NCI-H82 (cell line): ENCODE measurements at regions not wholly inside any gene's neighbourhood (a gene's known extent, or its start where the extent isn't known, plus 50 kb on each side); places are given as distances from the start of the nearest gene placed in this dataset.

Experiments used
- DNase-seq: peaks from one replicate; lab custom pipeline; 2025; lab: John Stamatoyannopoulos, UW

- DNase-seq = no peak
These were observed 187.3 kb downstream of the C12orf50 start for GRCh38 chr12:87841935-87842334.

- peak; percentile 73 for DNase-seq
These were observed 193.0 kb downstream of the C12orf50 start for GRCh38 chr12:87836190-87836589.

- DNase-seq = no peak
These were observed 200.7 kb downstream of the C12orf50 start for GRCh38 chr12:87828382-87828973.

- no peak for DNase-seq
These were observed 201.4 kb downstream of the C12orf50 start for GRCh38 chr12:87827638-87828264.

DNA sequence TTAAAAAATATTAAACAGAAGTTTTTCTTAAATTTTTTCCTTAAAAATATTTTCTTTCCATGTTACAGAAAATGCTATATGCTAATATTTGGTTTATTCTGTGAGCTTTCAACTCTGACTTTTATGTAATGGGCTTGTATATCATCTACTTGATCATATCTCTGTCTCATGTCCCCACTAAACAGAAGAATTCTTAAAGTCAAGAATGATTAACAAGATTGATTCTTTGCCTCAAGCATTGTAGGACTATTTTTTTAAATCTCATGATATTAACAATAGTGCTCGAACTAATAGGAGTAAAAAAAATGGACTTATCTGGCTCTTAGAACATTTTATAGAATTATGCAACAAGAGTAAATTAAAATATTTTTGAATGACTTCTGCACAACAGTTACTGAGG is 206.3 kb downstream of the C12orf50 start:
- DNase-seq = no peak

DNA sequence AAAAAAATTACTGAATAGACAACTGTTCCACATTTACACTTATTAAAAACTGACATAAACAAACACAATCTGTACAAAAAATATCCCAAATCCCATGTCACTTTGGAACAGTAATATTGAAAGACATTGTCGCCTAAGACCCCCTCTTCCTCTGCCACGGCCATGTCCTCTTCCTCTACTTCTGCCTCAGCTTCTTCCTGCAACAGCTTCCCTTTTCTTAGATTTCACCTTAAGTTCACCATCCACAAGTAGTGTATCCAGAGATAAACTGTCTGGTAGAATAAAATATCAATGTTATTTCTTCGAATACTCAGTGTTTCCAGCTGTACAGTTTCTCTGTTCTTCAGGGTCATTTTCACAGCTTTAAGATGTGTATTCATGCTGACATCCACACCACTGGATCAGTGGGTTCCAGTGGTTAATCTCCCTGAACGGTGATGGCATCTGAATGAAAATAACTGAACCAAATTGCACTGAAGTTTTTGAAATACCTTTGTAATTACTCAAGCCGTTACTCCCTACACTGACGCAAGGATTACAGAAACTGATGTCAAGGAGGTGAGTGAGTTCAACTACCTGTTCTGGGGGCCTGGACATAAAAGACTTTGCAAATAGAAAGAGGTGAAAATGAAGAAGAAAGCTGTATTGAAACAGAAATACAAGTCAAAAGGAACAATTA is 208.5 kb downstream of the C12orf50 start:
- DNase-seq = no peak

DNA sequence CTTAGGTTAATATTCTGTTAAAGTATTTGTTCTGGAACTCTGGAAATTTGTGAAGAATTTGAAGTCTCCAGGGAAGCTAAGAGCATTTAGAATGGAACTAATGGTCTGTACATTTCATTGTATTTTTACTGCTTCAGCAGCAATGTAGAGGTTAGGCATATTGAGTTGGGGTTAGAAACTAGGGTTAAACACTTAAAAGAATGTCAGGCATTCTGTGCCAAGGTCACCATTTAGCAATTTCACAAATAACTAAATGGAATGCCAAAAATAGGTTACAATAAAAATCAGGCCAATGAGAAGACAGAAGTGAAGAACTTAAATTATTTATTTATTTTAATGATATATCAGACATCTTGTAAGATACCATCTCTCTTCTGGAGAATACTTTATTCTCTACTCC is 210.8 kb downstream of the C12orf50 start:
- no peak for DNase-seq

- DNase-seq = no peak
These were observed 213.2 kb downstream of the C12orf50 start for GRCh38 chr12:87815771-87816585.

- no peak for DNase-seq
These were observed 214.6 kb downstream of the C12orf50 start for GRCh38 chr12:87814625-87815024.

- no peak for DNase-seq
These were observed 215.5 kb downstream of the C12orf50 start for GRCh38 chr12:87813476-87814234.

DNA sequence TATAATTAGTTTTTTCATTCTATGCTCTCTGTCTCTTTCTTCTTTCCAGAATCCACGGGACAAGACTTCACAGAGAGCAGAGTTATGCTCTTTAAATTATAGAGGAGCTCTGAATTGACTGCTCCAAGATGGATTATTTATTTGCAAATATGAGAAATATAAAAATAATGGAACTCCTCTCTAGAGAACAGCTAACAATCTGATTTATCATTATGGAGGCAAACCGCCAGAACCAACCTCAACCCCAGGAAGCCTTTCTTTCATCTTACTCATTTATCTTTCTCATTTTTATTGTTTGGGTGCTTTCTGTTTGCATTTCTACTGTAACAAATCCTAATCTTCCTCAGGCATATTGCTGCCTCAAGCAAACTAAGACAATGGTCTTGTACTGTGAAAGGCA is 216.5 kb downstream of the C12orf50 start:
- DNase-seq = no peak

DNA sequence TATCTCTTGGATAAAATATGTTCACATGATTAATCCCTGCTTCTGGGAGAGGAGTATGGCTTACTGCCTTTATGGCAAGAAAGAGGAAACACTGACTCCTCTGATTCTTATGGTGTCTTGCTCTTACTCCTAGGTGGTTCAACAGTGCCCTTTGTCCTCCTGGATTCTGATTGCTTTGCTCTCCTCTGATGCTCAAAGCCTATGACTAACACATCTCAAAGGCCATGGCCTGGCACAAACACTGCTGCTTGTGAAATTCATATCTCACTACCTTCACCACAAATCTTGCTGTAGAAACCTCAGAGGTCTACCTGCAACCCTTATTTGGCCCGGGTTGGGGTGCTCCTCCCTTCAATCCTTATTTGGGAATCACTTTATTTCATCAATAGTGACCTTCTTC is 217.2 kb downstream of the C12orf50 start:
- no peak for DNase-seq

DNA sequence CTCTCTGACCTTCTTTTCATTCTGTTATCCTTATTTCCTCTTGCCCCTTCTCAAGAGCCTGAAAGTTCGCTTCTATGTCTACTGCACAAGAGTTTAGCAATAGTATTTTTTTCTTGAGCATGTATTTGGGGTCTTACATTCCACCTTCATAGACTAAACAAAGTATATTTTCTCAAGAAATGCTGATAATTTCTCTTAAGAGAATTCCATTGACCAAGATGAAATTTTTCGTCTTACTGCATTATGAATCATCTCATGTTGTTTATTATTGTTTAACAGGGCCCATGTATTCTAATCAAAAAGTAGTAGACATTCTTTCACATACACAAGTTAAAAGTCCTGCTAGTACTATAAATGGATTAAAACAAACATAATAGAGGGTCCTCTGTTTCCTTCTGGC is 219.3 kb downstream of the C12orf50 start:
- DNase-seq = no peak

GRCh38 chr12:87807086-87807485 is 222.1 kb downstream of the C12orf50 start:
- no peak for DNase-seq

DNA sequence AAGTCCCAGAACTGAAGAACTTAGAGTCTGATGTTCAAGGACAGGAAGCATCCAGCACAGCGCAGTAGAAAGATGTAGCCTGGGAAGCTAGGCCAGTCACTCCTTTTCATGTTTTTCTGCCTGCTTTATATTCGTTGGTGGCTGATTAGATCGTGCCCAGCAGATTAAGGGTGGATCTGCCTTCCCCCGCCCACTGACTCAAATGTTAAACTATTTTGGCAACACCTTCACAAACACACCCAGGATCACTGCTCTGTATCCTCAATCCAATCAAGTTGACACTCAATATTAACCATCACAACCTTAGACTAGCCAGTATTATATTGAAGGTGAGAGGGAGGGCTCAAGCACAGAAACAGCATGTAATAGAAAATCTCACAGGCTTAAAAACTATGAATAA is 222.9 kb downstream of the C12orf50 start:
- no peak for DNase-seq

DNA sequence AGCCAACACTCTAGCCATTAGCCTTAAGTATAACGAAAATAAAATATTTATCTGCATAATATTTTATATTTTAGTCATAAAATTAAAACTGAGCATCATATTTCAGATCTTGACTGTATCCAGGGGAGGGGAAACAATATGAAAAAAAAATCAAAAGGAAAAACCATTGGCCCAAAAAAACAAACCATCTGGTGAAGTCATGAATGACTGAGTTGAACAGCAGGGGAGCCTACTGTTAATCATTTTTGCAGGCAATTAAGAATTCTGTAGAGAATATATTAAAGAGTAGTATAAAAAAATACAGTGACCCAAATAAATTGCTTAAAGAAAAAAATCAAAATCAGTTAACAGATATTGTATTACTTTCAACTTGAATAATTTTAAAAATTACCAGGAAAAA is 224.8 kb downstream of the C12orf50 start:
- DNase-seq = no peak

DNA sequence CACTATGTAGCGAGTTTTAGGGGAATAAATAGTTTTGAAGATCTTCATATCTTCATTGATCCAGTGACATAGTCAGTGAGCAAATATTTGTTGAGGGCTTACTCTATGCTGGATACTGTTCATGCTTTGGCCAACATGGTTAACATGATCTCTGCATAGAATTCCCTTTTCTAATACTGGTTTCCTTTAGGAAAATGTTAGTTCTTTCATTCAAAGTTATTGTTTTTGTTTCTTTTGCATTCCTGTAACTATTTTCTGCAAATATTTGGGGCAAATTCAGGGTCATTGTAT is 226.5 kb downstream of the C12orf50 start:
- DNase-seq = no peak

GRCh38 chr12:87801860-87802720 is 227.1 kb downstream of the C12orf50 start:
- no peak for DNase-seq

GRCh38 chr12:87796961-87797516 is 232.2 kb downstream of the C12orf50 start:
- DNase-seq = no peak

GRCh38 chr12:87795555-87795954 is 233.6 kb downstream of the C12orf50 start:
- no peak for DNase-seq

DNA sequence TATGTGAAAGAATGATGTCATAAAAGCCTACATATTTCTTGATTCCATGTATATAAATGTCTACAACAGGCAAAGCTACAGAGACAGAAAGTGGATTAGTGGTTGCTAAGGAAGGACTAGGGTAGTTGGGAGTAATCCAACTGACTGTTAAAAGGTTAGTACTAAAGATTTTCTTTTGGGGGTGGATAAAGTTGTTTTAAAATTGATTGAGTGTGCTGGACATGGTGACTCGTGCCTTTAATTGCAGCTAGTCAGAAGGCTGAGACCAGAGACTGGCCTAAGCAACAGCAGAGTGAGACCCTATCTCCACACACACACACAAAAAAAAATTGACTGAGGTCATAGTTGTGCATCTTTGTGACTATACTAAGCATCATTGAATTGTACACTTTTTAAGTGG is 234.3 kb downstream of the C12orf50 start:
- DNase-seq = no peak
